A549 (cell line): ENCODE measurements at regions not wholly inside any gene's neighbourhood (a gene's known extent, or its start where the extent isn't known, plus 50 kb on each side); places are given as distances from the start of the nearest gene placed in this dataset.

Experiments used
- ATAC-seq, 2 experiments: fragments of 200-7000 bp in 1 of 2; fragments of >200 bp in 1 of 2; cut with Nextera tagmentation in 1 of 2; cut with Tn5 transposase in 1 of 2; 3 replicates each; pipeline versions ENCODE4 v1.8.0 to v1.9.1; 2018 to 2020; ENCODE audit warnings: mild to moderate bottlenecking in 1 of 2, moderate library complexity in 1 of 2
- CTCF ChIA-PET: fragments of 300-600 bp; sonication (Branson Sonifier 250); formaldehyde crosslinking; extraction: SDS; loops from one replicate; lab custom pipeline; 2021; ENCODE audit warnings: antibody characterized with exemption, inconsistent platforms; lab: Yijun Ruan, JAX
- POLR2A ChIA-PET: fragments of 350-600 bp; formaldehyde crosslinking; extraction: SDS; loops from one replicate; lab custom pipeline; 2021; ENCODE audit warnings: antibody characterized with exemption, inconsistent platforms; lab: Yijun Ruan, JAX
- DNase-seq, 2 experiments: peaks; one replicate each; pipeline versions ENCODE4 v3.0.0 to v3.0.0-alpha.2; 2011 to 2016; ENCODE audit warnings: low read depth in 1 of 2, low spot score in 1 of 2
- FAIRE-seq: peaks from 2 replicates; lab custom pipeline; 2011; peaks lifted over from hg19 to GRCh38; lab: Jason Lieb, UNC
- H3K27ac ChIP-seq, 2 experiments: fragments of >200 bp; sonication (Bioruptor Twin); formaldehyde crosslinking; 3 replicates each; pipeline ENCODE4 v1.5.1; 2016 to 2017
- H3K4me1 ChIP-seq: fragments of >200 bp; sonication (Bioruptor Twin); formaldehyde crosslinking; 3 replicates; pipeline ENCODE4 v1.6.1; 2016
- H3K4me2 ChIP-seq: fragments of >200 bp; sonication (Bioruptor Twin); formaldehyde crosslinking; 3 replicates; pipeline ENCODE4 v1.6.1; 2016
- H3K4me3 ChIP-seq: fragments of >200 bp; sonication (Bioruptor Twin); formaldehyde crosslinking; 3 replicates; pipeline ENCODE4 v1.5.1; 2016
- H3K9me3 ChIP-seq: fragments of >200 bp; sonication (Bioruptor Twin); formaldehyde crosslinking; 3 replicates; pipeline ENCODE4 v1.6.1; 2016
- ATOH8 ChIP-seq: fragments of 250-450 bp; sonication (Bioruptor Pico); IDR thresholded peaks from 2 replicates; pipeline ENCODE4 v1.5.0; 2020; ENCODE audit warnings: low read depth, mild to moderate bottlenecking, moderate library complexity
- CEBPB ChIP-seq, 2 experiments: fragments of >200 bp in 1 of 2; sonication (Bioruptor Twin) in 1 of 2; formaldehyde crosslinking in 1 of 2; IDR thresholded peaks; 2 replicates each; pipeline ENCODE4 v1.6.1; 2012 to 2016
- CHD4 ChIP-seq: fragments of 200-600 bp; sonication (generic); IDR thresholded peaks from 2 replicates; pipeline ENCODE4 v1.6.1; 2016; ENCODE audit warnings: antibody characterized with exemption, mild to moderate bottlenecking, borderline replicate concordance
- E2F6 ChIP-seq: IDR thresholded peaks from 2 replicates; pipeline ENCODE4 v1.6.1; 2012; ENCODE audit warnings: low read depth, borderline replicate concordance
- EHF ChIP-seq: fragments of 250-450 bp; sonication (Bioruptor Pico); IDR thresholded peaks from 2 replicates; pipeline ENCODE4 v1.5.0; 2020; ENCODE audit warnings: mild to moderate bottlenecking
- ESRRA ChIP-seq: fragments of 150-350 bp; IDR thresholded peaks from 2 replicates; pipeline ENCODE4 v1.6.1; 2014; ENCODE audit warnings: mild to moderate bottlenecking, low read length, borderline replicate concordance
- FOSB ChIP-seq: fragments of 250-450 bp; sonication (Bioruptor Pico); IDR thresholded peaks from 2 replicates; pipeline ENCODE4 v1.5.0; 2020; ENCODE audit warnings: mild to moderate bottlenecking, moderate library complexity
- FOSL2 ChIP-seq, 2 experiments: fragments of 450-650 bp in 1 of 2; fragments of >200 bp in 1 of 2; sonication (Bioruptor Twin) in 1 of 2; formaldehyde crosslinking; IDR thresholded peaks; 2 replicates each; pipeline versions ENCODE4 v1.5.0 to v1.6.1; 2016 to 2020; ENCODE audit warnings: mild to moderate bottlenecking in 1 of 2, moderate library complexity in 1 of 2
- HDAC2 ChIP-seq: fragments of 200-600 bp; sonication (generic); IDR thresholded peaks from 2 replicates; pipeline ENCODE4 v1.6.1; 2016
- HOXB5 ChIP-seq: fragments of 250-450 bp; sonication (Bioruptor Pico); IDR thresholded peaks from 2 replicates; pipeline ENCODE4 v1.5.0; 2020; ENCODE audit warnings: mild to moderate bottlenecking, moderate library complexity
- NR3C1 ChIP-seq: fragments of >200 bp; sonication (Bioruptor Twin); formaldehyde crosslinking; IDR thresholded peaks from 3 replicates; pipeline ENCODE4 v1.6.1; 2017
- PBX3 ChIP-seq: IDR thresholded peaks from 2 replicates; pipeline ENCODE4 v1.6.1; 2012
- POLR2A ChIP-seq: IDR thresholded peaks from 2 replicates; pipeline ENCODE4 v1.6.1; 2012; ENCODE audit warnings: mild to moderate bottlenecking, low read length
- RAD21 ChIP-seq, 2 experiments: fragments of >200 bp in 1 of 2; sonication (Bioruptor Twin) in 1 of 2; formaldehyde crosslinking in 1 of 2; IDR thresholded peaks in 1 of 2; conservative IDR thresholded peaks in 1 of 2; 2 replicates in 1 of 2; 3 replicates in 1 of 2; pipeline ENCODE4 v1.6.1; 2012 to 2018; ENCODE audit warnings: inconsistent platforms in 1 of 2
- REST ChIP-seq: fragments of 200-600 bp; sonication (generic); IDR thresholded peaks from 2 replicates; pipeline ENCODE4 v1.6.1; 2016; ENCODE audit warnings: antibody characterized with exemption, mild to moderate bottlenecking, moderate library complexity
- RNF2 ChIP-seq: fragments of 200-600 bp; sonication (generic); IDR thresholded peaks from 2 replicates; pipeline ENCODE4 v1.6.1; 2016; ENCODE audit warnings: low read depth, mild to moderate bottlenecking, antibody characterized with exemption, moderate library complexity, borderline replicate concordance
- TFCP2L1 ChIP-seq: fragments of 250-450 bp; sonication (Bioruptor Pico); IDR thresholded peaks from 2 replicates; pipeline ENCODE4 v1.5.0; 2021; ENCODE audit warnings: mild to moderate bottlenecking
- WGBS: methylation state at CpG from one replicate; pipeline ENCODE4 v1.1.6; 2017; ENCODE audit errors: missing lambda C conversion rate; 5-methylcytosine and 5-hydroxymethylcytosine counted together

- TF ChIP-seq CHD4, result no peak
- no peak for TF ChIP-seq FOSB (CRISPR knock-in tag)
Measured at GRCh38 chr11:71305041-71305440, 52.7 kb upstream of the SHANK2 start (continued).

DNA sequence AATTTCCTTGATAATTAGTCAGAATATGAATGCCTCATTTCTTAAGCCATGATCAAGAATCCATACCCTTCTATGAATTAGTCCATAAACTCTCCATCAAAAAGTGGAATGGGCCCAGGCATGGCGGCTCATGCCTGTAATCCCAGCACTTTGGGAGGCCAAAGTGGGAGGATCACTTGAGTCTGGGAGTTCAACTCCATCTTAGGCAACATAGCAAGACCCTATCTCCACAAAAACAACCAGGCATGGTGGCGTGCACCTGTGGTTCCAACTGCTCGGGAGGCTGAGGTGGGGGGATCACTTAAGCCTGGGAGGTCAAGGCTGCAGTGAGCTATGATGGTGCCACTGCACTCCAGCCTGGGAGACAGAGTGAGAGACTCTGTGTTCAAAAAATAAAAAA lies 52.1 kb upstream of the SHANK2 start:
- no peaks in the 10 kb centered on the region for H3K9me3 ChIP-seq
- 84% methylated on average over 3 of the region's 3 CpGs for WGBS
- ATAC-seq (no peak), DNase-seq (no peak)
- POLR2A ChIA-PET, result no interaction called here
- H3K27ac ChIP-seq, result no peak overlapping the region
- CTCF ChIA-PET, result no interaction called here
- H3K4me3 ChIP-seq, result no peak overlapping the region
- peaks cover 39% of the 10 kb centered on the region for H3K4me1 ChIP-seq
- TF ChIP-seq TFCP2L1 (CRISPR knock-in tag) (no peak), REST (no peak), NR3C1 (no peak), PBX3 (no peak)
- TF ChIP-seq, all 56 proteins: peak for 0
- FAIRE-seq, result no peak
- H3K4me2 ChIP-seq, result no peak overlapping the region

- Histone ChIP-seq H3K9me3 (no peaks in the 10 kb centered on the region), H3K27ac (no peak overlapping the region), H3K4me1 (peaks cover 40% of the 10 kb centered on the region), H3K4me2 (no peak overlapping the region), H3K4me3 (no peak overlapping the region)
- ATAC-seq (no peak), FAIRE-seq (no peak), DNase-seq (no peak)
- TF ChIP-seq RAD21 (conservative IDR thresholded peaks at IDR 0.05 in 1 of 2, IDR thresholded peaks at IDR 0.05 in 1 of 2) (no peak), FOSL2 (IDR thresholded peaks at IDR 0.05) (no peak), FOSL2 (CRISPR knock-in tag; IDR thresholded peaks at IDR 0.05) (no peak), POLR2A (no peak), CEBPB (IDR thresholded peaks at IDR 0.05) (no peak), HDAC2 (no peak), HOXB5 (CRISPR knock-in tag) (no peak), RNF2 (no peak), E2F6 (no peak), ATOH8 (CRISPR knock-in tag) (no peak), EHF (CRISPR knock-in tag) (no peak), ESRRA (no peak), FOSB (CRISPR knock-in tag) (no peak)
- 100% methylated on average over 1 of the region's 1 CpG for WGBS
- POLR2A ChIA-PET, result no interaction called here
- CTCF ChIA-PET, result interaction anchor here (2.0 to 3.2 kb wide), 2 partner anchors 8 to 52 kb away, joined by 4 to 12 read pairs; partner anchors contain the start of gene SHANK2
Measured at GRCh38 chr11:71304045-71304444, 51.7 kb upstream of the SHANK2 start.
